Sigmoid colon (tissue), 4 donors: ENCODE measurements at regions not wholly inside any gene's neighbourhood (a gene's known extent, or its start where the extent isn't known, plus 50 kb on each side); places are given as distances from the start of the nearest gene placed in this dataset.

ENCODE experiments used
- CTCF ChIP-seq, 4 experiments: fragments of 450-650 bp in 3 of 4; fragments of 200-600 bp in 1 of 4; IDR thresholded peaks; one replicate each; pipeline ENCODE4 v1.5.1; 2016 to 2019; ENCODE audit warnings: antibody characterized with exemption in 4 of 4, mild to moderate bottlenecking in 3 of 4, moderate library complexity in 2 of 4
- POLR2A ChIP-seq, 2 donors: fragments of 450-650 bp; IDR thresholded peaks; one replicate each; pipeline ENCODE4 v1.6.1; 2016; ENCODE audit warnings: antibody characterized with exemption in 2 of 2, mild to moderate bottlenecking in 2 of 2, moderate library complexity in 2 of 2
- POLR2AphosphoS5 ChIP-seq, 4 donors: sonication (generic); formaldehyde crosslinking; IDR thresholded peaks; one replicate each; pipeline ENCODE4 v1.6.1; 2017; ENCODE audit warnings: antibody characterized with exemption in 4 of 4

- TF ChIP-seq CTCF (IDR thresholded peaks at IDR 0.05): no peak
- no peak for TF ChIP-seq POLR2AphosphoS5 (IDR thresholded peaks at IDR 0.05)
- no peak for TF ChIP-seq POLR2A (IDR thresholded peaks at IDR 0.05)
Measured at GRCh38 chr5:42274913-42275312, 148.3 kb upstream of the GHR start.
